B cell (primary cell): ENCODE measurements at regions not wholly inside any gene's neighbourhood (a gene's known extent, or its start where the extent isn't known, plus 50 kb on each side); places are given as distances from the start of the nearest gene placed in this dataset.

Experiments
- ATAC-seq: fragments of 200-7000 bp; cut with Tn5 transposase; one replicate; pipeline ENCODE4 v1.10.0; 2021; ENCODE audit warnings: low read depth, mild to moderate bottlenecking, moderate number of reproducible peaks, moderate library complexity
- CTCF ChIA-PET: fragments of 350-600 bp; sonication (Branson Sonifier 250); formaldehyde crosslinking; loops from one replicate; lab custom pipeline; 2021; ENCODE audit warnings: antibody characterized with exemption, inconsistent platforms; lab: Charles Lee
- POLR2A ChIA-PET: fragments of 350-600 bp; sonication (Branson Sonifier 250); formaldehyde crosslinking; loops from one replicate; lab custom pipeline; 2021; ENCODE audit warnings: antibody characterized with exemption; lab: Charles Lee
- DNase-seq: peaks from one replicate; pipeline ENCODE4 v3.0.0; 2013
- H2AFZ ChIP-seq: 2 replicates; pipeline ENCODE4 v1.6.1; 2012; ENCODE audit warnings: mild to moderate bottlenecking, low read depth, low read length; ENCODE audit not compliant: insufficient read depth, poor library complexity, severe bottlenecking
- H3K27ac ChIP-seq, 2 donors: 1 replicate in 1 of 2; 2 replicates in 1 of 2; pipeline ENCODE4 v1.5.1; 2012 to 2013; ENCODE audit warnings: low read length in 2 of 2, mild to moderate bottlenecking in 2 of 2, moderate library complexity in 1 of 2
- H3K27me3 ChIP-seq, 4 experiments: fragments of 200-600 bp in 1 of 4; sonication (generic) in 1 of 4; replicated peaks in 1 of 4; 1 replicate in 2 of 4; 2 replicates in 2 of 4; pipeline versions ENCODE4 v1.6.1 to v1.7.0; 2013 to 2016; ENCODE audit warnings: low read length in 3 of 4, mild to moderate bottlenecking in 2 of 4, mixed read lengths in 1 of 4, moderate library complexity in 1 of 4; ENCODE audit not compliant: insufficient read depth in 4 of 4, control insufficient read depth in 3 of 4; ENCODE audit errors: control extremely low read depth in 1 of 4
- H3K36me3 ChIP-seq, 2 experiments: replicated peaks in 1 of 2; 1 replicate in 1 of 2; 2 replicates in 1 of 2; pipeline versions ENCODE4 v1.6.1 to v1.7.1; 2013; ENCODE audit warnings: low read length in 1 of 2; ENCODE audit not compliant: insufficient read depth in 2 of 2, control insufficient read depth in 1 of 2; ENCODE audit errors: control extremely low read depth in 1 of 2, extremely low read depth in 1 of 2
- H3K4me1 ChIP-seq, 2 donors: fragments of 200-600 bp in 1 of 2; sonication (generic) in 1 of 2; 1 replicate in 1 of 2; 2 replicates in 1 of 2; pipeline versions ENCODE4 v1.5.1 to v1.6.1; 2013 to 2017; ENCODE audit warnings: low read length in 2 of 2; ENCODE audit not compliant: control insufficient read depth in 2 of 2, insufficient read depth in 2 of 2
- H3K4me2 ChIP-seq: replicated peaks from 2 replicates; pipeline ENCODE3; 2012; ENCODE audit warnings: mild to moderate bottlenecking, low read depth, low read length; ENCODE audit not compliant: poor library complexity, severe bottlenecking
- H3K4me3 ChIP-seq, 5 experiments: fragments of 200-600 bp in 1 of 5; sonication (generic) in 1 of 5; 1 replicate in 3 of 5; 2 replicates in 2 of 5; pipeline versions ENCODE4 v1.5.1 to v1.7.0; 2011 to 2016; ENCODE audit warnings: low read length in 4 of 5, mild to moderate bottlenecking in 4 of 5, low read depth in 2 of 5, control low read depth in 1 of 5, moderate library complexity in 1 of 5; ENCODE audit not compliant: insufficient read depth in 1 of 5; ENCODE audit errors: control extremely low read depth in 1 of 5, extremely low read depth in 1 of 5
- H3K79me2 ChIP-seq: fragments of 200-600 bp; sonication (generic); one replicate; pipeline ENCODE4 v1.6.0; 2016; ENCODE audit warnings: low read length; ENCODE audit not compliant: control insufficient read depth, insufficient read depth
- H3K9ac ChIP-seq: fragments of 200-600 bp; sonication (generic); 2 replicates; pipeline ENCODE4 v1.6.1; 2017; ENCODE audit warnings: mild to moderate bottlenecking, low read length, moderate library complexity
- H3K9me3 ChIP-seq, 3 donors: one replicate each; pipeline versions ENCODE4 v1.6.1 to v1.7.1; 2013; ENCODE audit warnings: low read length in 2 of 3; ENCODE audit not compliant: control insufficient read depth in 2 of 3, insufficient read depth in 1 of 3; ENCODE audit errors: control extremely low read depth in 1 of 3
- H4K20me1 ChIP-seq: 2 replicates; pipeline ENCODE4 v1.6.0; 2012; ENCODE audit warnings: mild to moderate bottlenecking, low read length; ENCODE audit not compliant: insufficient read depth, control insufficient read depth, poor library complexity, severe bottlenecking
- H3K27ac Mint-ChIP-seq: one replicate; pipeline ENCODE4 v1.8.0; 2021; ENCODE audit warnings: mixed read lengths
- H3K27me3 Mint-ChIP-seq: one replicate; pipeline ENCODE4 v1.8.0; 2021; ENCODE audit warnings: mixed read lengths
- H3K4me1 Mint-ChIP-seq: one replicate; pipeline ENCODE4 v1.8.0; 2021; ENCODE audit warnings: mixed read lengths
- H3K4me3 Mint-ChIP-seq: one replicate; pipeline ENCODE4 v1.8.0; 2021; ENCODE audit warnings: mixed read lengths
- H3K9me3 Mint-ChIP-seq: one replicate; pipeline ENCODE4 v1.8.0; 2022; ENCODE audit warnings: mixed read lengths; ENCODE audit not compliant: insufficient read depth
- EZH2 ChIP-seq: IDR thresholded peaks from 2 replicates; pipeline ENCODE4 v1.6.1; 2012; ENCODE audit warnings: borderline replicate concordance, low read depth, mild to moderate bottlenecking, moderate library complexity, low read length; ENCODE audit not compliant: insufficient read depth, poor library complexity, severe bottlenecking
- WGBS: methylation state at CpG from one replicate; pipeline ENCODE4 v1.1.5; 2013; ENCODE audit warnings: missing lambda C conversion rate; ENCODE audit not compliant: insufficient coverage; 5-methylcytosine and 5-hydroxymethylcytosine counted together
- intact Hi-C: fragments of 100-400 bp; cut with micrococcal nuclease; formaldehyde crosslinking; loops from one replicate; pipeline ENCODE4 v1.10.0; 2022
- TF ChIP-seq, protein P1 (sequence below): fragments of 200-600 bp; IDR thresholded peaks from one replicate; pipeline ENCODE4 v1.8.0; 2022; ENCODE audit warnings: antibody characterized with exemption, mild to moderate bottlenecking

GRCh38 chr5:8750100-8750499 is 795.8 kb downstream of the SEMA5A start:
- intact Hi-C loops, result no loop called here
- H3K79me2 ChIP-seq, result no peaks in the 10 kb centered on the region
- H4K20me1 ChIP-seq, result no peaks in the 10 kb centered on the region
- no peak overlapping the region for H3K4me2 ChIP-seq
- no peak overlapping the region for H3K4me3 ChIP-seq
- ChIA-PET CTCF (no interaction called here), POLR2A (no interaction called here)
- DNase-seq (no peak), ATAC-seq (no peak)
- Mint-ChIP-seq H3K9me3 (no peaks in the 10 kb centered on the region), H3K4me3 (no peak overlapping the region), H3K27me3 (no peaks in the 10 kb centered on the region), H3K27ac (no peak overlapping the region), H3K4me1 (no peaks in the 10 kb centered on the region)
- H3K9me3 ChIP-seq, result no peaks in the 10 kb centered on the region
- no peaks in the 10 kb centered on the region for H3K36me3 ChIP-seq
- no peak for TF ChIP-seq EZH2
- TF ChIP-seq, protein P1, sequence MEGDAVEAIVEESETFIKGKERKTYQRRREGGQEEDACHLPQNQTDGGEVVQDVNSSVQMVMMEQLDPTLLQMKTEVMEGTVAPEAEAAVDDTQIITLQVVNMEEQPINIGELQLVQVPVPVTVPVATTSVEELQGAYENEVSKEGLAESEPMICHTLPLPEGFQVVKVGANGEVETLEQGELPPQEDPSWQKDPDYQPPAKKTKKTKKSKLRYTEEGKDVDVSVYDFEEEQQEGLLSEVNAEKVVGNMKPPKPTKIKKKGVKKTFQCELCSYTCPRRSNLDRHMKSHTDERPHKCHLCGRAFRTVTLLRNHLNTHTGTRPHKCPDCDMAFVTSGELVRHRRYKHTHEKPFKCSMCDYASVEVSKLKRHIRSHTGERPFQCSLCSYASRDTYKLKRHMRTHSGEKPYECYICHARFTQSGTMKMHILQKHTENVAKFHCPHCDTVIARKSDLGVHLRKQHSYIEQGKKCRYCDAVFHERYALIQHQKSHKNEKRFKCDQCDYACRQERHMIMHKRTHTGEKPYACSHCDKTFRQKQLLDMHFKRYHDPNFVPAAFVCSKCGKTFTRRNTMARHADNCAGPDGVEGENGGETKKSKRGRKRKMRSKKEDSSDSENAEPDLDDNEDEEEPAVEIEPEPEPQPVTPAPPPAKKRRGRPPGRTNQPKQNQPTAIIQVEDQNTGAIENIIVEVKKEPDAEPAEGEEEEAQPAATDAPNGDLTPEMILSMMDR, result no peak
- no peaks in the 10 kb centered on the region for H3K4me1 ChIP-seq
- H3K27me3 ChIP-seq, result no peaks in the 10 kb centered on the region
- no peak overlapping the region for H3K9ac ChIP-seq
- no peak overlapping the region for H3K27ac ChIP-seq
- no peak overlapping the region for H2AFZ ChIP-seq

GRCh38 chr5:8751971-8752370 is 793.9 kb downstream of the SEMA5A start:
- Mint-ChIP-seq H3K27ac (no peak overlapping the region), H3K9me3 (no peaks in the 10 kb centered on the region), H3K27me3 (no peaks in the 10 kb centered on the region), H3K4me3 (no peak overlapping the region), H3K4me1 (no peaks in the 10 kb centered on the region)
- no peak overlapping the region for H2AFZ ChIP-seq
- H3K9me3 ChIP-seq, result no peaks in the 10 kb centered on the region
- no peak overlapping the region for H3K4me3 ChIP-seq
- no peaks in the 10 kb centered on the region for H3K36me3 ChIP-seq
- H3K27ac ChIP-seq, result no peak overlapping the region
- no peaks in the 10 kb centered on the region for H3K79me2 ChIP-seq
- no peak overlapping the region for H3K9ac ChIP-seq
- no peaks in the 10 kb centered on the region for H4K20me1 ChIP-seq
- POLR2A ChIA-PET, result no interaction called here
- H3K4me1 ChIP-seq, result no peaks in the 10 kb centered on the region
- WGBS, result no CpG with 5 or more reads among the region's 4 CpGs
- no peak overlapping the region for H3K4me2 ChIP-seq
- no peak for TF ChIP-seq EZH2
- TF ChIP-seq, protein P1, result no peak
- CTCF ChIA-PET, result no interaction called here
- intact Hi-C loops, result no loop called here
- no peak for DNase-seq
- H3K27me3 ChIP-seq, result no peaks in the 10 kb centered on the region
- no peak for ATAC-seq
